ENCODE measurements at regions not wholly inside any gene's neighbourhood (a gene's known extent, or its start where the extent isn't known, plus 50 kb on each side); places are given as distances from the start of the nearest gene placed in this dataset.
"Not testable (repeated sequence)": the region's sequence is repeated elsewhere in the genome, so short reads cannot be mapped to it uniquely, and the experiment has no call there.

GRCh38 chr7:54292171-54292925, 249.8 kb upstream of the VSTM2A start:
- no peak for DNase-seq

DNA sequence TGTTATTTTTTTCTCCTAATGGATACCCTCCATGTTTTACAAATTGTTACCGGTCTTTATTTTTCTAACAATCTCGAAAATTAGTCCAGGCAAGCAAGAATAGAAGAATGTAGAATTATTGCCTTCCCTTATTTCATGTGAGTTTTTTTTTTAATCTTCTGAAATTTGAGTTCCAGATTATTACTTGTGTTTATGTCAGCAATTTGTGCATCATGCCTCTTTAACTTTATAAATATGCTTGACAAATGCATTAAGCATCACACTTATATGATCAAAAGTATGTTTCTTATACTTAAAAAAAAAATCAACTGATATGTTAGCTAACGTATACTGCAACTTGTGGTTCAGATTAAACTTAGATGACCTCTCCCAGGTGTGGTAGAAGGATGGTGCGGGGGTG, 242.7 kb upstream of the VSTM2A start:
- DNase-seq = no peak

DNA sequence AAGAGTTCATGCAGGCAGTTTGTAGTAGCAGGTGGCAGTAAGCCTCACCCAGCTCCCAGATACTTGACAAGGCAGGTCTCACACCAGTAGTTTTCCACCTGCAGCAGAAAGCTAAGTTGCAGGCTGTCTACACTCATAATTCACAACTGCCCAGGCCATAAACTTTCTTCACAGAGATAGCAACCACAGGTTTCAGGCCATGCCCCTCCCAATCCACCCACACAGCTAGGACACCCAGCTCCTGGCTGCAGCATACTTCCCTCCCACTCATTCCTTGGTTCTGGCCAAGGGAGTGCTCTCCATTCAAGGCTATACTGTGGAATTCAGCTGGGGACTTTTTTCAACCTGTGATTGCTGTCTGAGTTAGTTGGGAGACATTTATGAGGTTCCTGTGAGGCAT, 226.2 kb upstream of the VSTM2A start:
- not testable (repeated sequence) for DNase-seq

DNA sequence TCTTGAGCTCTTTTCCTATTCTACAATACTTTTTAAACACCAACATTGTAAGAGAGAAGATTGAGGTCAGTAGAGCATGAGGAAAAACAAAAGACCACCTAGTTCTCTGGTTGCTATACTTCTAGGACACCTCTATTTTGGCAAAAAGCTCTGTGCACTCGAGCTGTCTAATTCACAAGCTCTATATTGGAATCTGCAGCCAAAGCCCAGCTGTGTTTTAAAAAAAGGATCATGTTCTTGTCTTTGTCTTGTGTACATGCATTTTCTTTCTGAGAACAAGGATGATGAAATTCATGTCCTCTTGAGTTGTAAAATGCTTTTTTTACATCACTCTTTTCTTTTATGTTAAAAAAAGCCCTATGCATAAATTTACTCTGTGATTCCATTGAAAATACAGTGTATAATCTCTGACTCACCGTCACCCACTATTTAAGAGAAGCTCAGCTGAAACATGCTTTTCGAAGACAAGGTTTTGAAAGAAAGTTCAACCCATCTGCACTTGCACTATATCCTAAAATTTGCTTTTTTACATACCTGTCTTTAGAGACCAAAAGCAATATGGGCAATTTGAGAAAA, 215.5 kb upstream of the VSTM2A start:
- no peak for DNase-seq

GRCh38 chr7:54330216-54330800, 211.9 kb upstream of the VSTM2A start:
- DNase-seq = no peak

- DNase-seq = no peak
Measured at GRCh38 chr7:54331311-54331710, 210.9 kb upstream of the VSTM2A start.

DNA sequence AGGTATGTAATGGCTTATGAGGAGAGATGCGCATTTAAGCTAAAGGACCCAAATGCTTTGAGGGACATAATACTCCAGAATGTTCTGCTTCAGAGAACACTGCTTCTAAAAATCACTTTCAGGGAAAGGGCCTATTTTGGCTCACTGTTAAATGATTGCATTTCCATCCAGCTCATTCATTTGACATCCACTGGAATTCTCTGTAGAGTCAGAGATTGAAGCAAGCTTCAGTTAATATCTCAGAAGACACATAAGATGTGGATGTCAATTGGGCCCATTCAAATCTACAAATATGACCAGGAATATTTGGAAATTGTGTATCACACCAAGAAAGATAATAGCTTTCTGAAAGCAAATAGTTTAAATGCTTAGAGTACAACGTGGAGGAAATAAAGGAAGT, 209.9 kb upstream of the VSTM2A start:
- no peak for DNase-seq

DNA sequence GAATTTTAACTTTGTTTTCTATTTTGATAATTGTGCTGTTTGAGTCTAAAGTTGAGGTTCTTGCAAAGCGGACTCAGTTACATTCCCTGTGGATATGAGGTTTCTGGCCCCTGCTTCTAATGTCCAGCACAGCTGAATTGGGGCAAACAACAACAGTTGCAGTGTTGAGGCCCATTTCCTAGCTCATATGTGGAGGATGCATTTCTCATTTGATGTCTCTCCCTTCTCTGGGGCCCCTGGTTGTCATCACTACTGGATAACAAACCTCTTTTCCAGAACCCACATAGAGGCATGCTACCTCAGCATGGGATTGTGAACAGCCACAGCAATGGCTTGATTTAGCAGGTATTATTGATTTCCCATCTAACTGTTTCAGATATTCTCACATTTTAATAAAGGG, 208.2 kb upstream of the VSTM2A start:
- DNase-seq = no peak

DNA sequence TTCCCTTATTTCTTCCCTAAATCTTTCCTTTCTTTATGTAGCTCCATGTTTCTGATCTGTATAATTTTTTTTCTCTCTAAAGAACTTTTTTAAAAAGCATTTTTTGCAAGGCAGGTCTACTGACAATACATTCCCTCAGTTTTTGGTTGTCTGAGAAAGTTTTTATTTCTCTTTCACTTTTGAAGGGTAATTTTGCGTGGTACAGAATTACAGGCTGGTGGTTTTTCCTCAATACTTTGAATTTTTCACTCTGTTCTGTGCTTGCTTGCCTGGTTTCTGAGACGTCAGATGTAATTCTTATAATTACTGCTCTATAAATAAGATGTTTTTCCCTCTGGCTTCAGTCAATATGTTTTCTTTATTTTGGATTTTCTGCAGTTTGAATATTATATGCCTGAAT, 205.4 kb upstream of the VSTM2A start:
- no peak for DNase-seq

- no peak for DNase-seq
Measured at GRCh38 chr7:54337466-54337865, 204.7 kb upstream of the VSTM2A start.

- no peak for DNase-seq
Measured at GRCh38 chr7:54338319-54338718, 203.9 kb upstream of the VSTM2A start.

DNA sequence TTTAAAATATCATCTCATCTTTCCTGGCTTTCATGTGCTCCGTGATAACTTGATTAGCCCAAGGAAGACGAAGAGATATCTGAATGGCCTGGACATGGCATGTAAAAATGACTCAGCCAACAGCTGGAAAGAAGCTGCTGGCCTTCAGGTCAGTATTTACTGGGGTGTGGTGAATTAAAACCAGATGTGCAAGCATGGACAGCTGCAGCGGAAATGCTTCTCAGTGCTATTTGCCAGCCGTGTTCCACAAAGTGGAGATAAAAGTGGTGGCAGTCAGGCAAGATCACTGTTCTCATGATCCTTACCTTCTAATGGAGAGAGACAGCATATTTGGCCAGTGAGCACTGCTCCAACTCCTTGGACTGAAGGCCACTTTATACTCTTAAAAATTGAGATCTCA, 203.1 kb upstream of the VSTM2A start:
- no peak for DNase-seq

- DNase-seq = no peak
Measured at GRCh38 chr7:54342458-54342857, 199.7 kb upstream of the VSTM2A start.

- no peak for DNase-seq
Measured at GRCh38 chr7:54343511-54343910, 198.7 kb upstream of the VSTM2A start.

DNA sequence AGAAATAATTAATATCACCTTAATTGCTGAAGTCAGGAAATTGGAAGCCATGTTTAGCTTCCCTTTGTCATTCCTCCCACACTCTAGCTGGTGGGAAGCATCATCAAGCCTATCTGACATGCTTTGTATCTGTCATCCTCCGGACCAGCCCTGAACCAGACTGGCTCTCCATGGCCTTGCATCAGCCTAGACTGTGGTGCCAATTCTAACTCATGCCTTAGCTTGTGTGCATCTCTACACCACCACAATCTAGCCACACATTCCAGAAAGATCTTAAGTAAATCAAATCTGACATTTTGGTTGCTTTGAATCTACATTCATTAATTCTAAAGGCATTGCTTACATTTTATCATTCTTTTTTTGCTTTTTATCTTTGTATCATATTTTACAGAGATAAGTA, 196.4 kb upstream of the VSTM2A start:
- no peak for DNase-seq

DNA sequence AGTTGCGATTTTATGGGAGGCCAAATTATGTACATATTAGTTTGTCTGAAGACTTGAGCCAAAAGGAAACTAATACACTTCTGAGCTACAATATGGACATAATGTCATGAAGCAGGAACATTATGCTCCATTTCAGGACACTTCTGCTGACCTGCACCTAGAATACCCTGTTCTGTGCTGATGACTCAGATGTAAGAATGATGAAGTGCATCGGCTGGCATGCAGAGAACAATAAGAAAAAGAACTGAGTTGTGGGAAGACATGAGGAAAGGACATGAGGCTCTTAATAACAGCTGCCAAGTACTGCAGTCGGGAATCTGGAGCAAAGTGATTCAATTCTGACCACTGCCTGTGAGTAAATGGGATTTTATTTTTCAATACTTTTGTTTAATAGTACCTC, 192.9 kb upstream of the VSTM2A start:
- DNase-seq = no peak

DNA sequence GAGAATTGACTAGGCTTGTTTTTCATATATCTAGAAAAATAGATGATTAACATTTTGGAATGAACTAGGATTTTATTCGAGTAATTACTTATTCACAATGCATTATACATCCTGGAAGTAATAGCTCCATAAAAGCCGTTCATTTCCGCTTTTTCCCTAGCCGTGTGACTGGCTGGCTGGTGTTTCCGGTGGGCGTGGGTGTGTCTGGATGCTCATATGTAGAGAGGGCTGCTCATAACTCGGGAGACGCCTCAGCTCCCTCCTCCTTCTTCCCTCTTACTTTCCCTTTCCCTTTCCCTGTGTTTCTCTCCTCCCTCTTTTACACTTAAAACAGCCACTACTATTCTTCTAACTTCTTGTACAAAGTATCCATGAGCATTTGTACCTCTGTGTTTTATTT, 187.7 kb upstream of the VSTM2A start:
- DNase-seq = no peak

DNA sequence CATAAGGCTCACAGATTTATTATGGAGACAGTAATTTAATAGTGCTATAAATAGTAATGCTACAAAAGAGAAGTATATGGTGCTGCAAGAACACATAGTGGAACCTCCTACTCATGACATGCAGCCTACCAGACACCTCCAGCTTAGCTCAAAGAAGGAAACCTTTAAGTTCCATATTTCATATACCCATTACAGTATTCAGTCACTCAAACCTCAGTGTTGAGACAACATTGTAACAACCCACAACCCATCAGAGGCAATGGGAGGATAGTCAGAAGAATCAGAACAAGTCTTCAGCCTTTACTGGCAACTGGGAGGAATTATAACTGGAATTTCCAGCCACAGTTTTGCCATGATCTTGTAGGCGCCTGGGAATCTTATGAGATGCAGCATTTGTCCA, 186.3 kb upstream of the VSTM2A start:
- DNase-seq = no peak

- DNase-seq = no peak
Measured at GRCh38 chr7:54360075-54360840, 181.9 kb upstream of the VSTM2A start.

- no peak for DNase-seq
Measured at GRCh38 chr7:54390565-54390964, 151.6 kb upstream of the VSTM2A start.

GRCh38 chr7:54392935-54393334, 149.2 kb upstream of the VSTM2A start:
- DNase-seq = no peak

GRCh38 chr7:54394834-54395233, 147.3 kb upstream of the VSTM2A start:
- DNase-seq = no peak

DNA sequence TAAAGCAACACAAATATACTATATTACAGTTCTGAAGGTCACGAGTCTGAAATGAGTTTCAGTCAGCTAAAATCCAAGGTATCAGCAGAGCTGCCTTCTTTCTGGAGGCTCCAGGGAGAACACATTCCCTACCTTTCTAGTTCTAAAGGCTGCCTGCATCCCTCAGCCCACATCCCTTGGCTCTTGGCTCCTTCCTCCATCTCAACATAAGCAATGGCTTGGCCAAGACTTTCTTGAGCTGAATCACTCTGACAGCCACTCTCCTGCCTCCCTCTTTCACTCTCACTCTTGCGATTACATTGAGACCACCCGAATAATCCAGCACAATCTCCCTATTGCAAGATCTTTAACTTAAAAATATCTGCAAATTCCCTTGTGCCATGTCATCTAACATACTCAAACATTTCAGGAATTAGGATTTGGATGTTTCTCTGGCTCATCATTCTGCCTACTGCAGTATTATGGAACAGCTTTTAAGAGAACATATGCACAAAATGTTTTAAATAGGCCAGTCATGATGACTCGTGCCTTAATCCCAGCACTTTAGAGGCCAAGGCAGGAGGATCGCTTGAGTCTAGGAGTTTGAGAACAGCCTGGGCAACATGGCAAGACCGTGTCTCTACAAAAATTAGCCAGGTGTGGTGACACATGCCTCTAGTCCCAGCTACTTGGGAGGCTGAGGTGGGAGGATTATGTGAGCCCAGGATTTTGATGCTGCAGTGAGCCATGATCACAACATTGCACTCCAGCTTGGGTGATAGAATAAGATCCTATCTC, 144.2 kb upstream of the VSTM2A start:
- no peak for DNase-seq

Data from activated CD4-positive, alpha-beta T cell treated with anti-CD3 and anti-CD28 coated beads, Interleukin-2, amount 50 U/mL, for 16 hours (primary cell).